Stomach (tissue), 4 donors: ENCODE measurements at regions not wholly inside any gene's neighbourhood (a gene's known extent, or its start where the extent isn't known, plus 50 kb on each side); places are given as distances from the start of the nearest gene placed in this dataset.

Experiments used
- EP300 ChIP-seq: sonication (generic); formaldehyde crosslinking; IDR thresholded peaks from one replicate; pipeline ENCODE4 v1.6.1; 2017; ENCODE audit warnings: antibody characterized with exemption
- POLR2A ChIP-seq, 4 donors: fragments of 450-650 bp; IDR thresholded peaks; one replicate each; pipeline ENCODE4 v1.6.1; 2016; ENCODE audit warnings: antibody characterized with exemption in 4 of 4, control low read depth in 2 of 4, mild to moderate bottlenecking in 1 of 4, moderate library complexity in 1 of 4
- TF ChIP-seq, protein P1 (sequence below), 7 experiments: fragments of 450-650 bp in 4 of 7; fragments of 200-600 bp in 3 of 7; sonication (generic) in 3 of 7; IDR thresholded peaks; one replicate each; pipeline ENCODE4 v1.5.1; 2016 to 2019; ENCODE audit warnings: antibody characterized with exemption in 7 of 7, control low read depth in 2 of 7, mild to moderate bottlenecking in 1 of 7

DNA sequence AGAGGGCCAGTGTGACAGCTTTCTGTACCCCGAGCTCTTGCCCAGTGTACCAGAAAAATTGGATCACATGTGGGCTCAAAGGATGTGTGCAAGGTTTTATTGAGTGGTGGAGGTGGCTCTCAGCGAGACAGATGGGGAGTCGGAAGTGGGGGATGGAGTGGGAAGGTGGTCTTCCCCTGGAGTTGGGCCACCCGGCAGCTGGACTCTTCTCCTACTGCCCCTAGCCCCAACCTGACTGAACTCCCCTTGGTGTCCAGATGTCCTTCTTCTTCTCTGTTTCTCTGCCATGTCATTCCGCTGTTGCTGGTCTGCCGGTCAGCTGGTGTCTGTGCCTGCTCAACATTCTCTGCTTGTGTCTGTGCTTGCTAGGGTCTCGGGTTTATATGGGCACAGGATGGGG lies 217.9 kb downstream of the RRAGC start:
- TF ChIP-seq, protein P1, sequence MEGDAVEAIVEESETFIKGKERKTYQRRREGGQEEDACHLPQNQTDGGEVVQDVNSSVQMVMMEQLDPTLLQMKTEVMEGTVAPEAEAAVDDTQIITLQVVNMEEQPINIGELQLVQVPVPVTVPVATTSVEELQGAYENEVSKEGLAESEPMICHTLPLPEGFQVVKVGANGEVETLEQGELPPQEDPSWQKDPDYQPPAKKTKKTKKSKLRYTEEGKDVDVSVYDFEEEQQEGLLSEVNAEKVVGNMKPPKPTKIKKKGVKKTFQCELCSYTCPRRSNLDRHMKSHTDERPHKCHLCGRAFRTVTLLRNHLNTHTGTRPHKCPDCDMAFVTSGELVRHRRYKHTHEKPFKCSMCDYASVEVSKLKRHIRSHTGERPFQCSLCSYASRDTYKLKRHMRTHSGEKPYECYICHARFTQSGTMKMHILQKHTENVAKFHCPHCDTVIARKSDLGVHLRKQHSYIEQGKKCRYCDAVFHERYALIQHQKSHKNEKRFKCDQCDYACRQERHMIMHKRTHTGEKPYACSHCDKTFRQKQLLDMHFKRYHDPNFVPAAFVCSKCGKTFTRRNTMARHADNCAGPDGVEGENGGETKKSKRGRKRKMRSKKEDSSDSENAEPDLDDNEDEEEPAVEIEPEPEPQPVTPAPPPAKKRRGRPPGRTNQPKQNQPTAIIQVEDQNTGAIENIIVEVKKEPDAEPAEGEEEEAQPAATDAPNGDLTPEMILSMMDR (IDR thresholded peaks at IDR 0.05), result no peak
- TF ChIP-seq EP300 (no peak), POLR2A (IDR thresholded peaks at IDR 0.05) (no peak)
